K562 (cell line): ENCODE measurements at regions not wholly inside any gene's neighbourhood (a gene's known extent, or its start where the extent isn't known, plus 50 kb on each side); places are given as distances from the start of the nearest gene placed in this dataset.

Source experiments
- ATAC-seq: fragments of 200-7000 bp; cut with Tn5 transposase; 3 replicates; pipeline ENCODE4 v1.9.1; 2020; ENCODE audit warnings: moderate library complexity
- BruUV-seq: library from RNA; stranded (reverse); fragments of 400-500 nt; replicated peaks from 2 replicates; lab custom pipeline; 2021; lab: Mats Ljungman, UMichigan
- CTCF ChIA-PET: fragments of 300-600 bp; formaldehyde crosslinking; extraction: SDS; loops from one replicate; lab custom pipeline; 2021; ENCODE audit warnings: low intra/inter-chr PET ratio; lab: Yijun Ruan, JAX
- POLR2A ChIA-PET: fragments of 300-600, 350-650 bp; sonication (Branson Sonifier 250); formaldehyde crosslinking; extraction: SDS; loops from one replicate; lab custom pipeline; 2021; ENCODE audit warnings: antibody characterized with exemption, inconsistent platforms; lab: Yijun Ruan, JAX
- DNase-seq, 4 experiments: peaks; one replicate each; pipeline versions ENCODE4 v3.0.0 to v3.0.0-alpha.2; 2011 to 2018; ENCODE audit warnings: low spot score in 3 of 4, mixed read lengths in 3 of 4; ENCODE audit errors: extremely low read depth in 1 of 4
- FAIRE-seq: peaks from 2 replicates; lab custom pipeline; 2011; peaks lifted over from hg19 to GRCh38; lab: Jason Lieb, UNC
- H2AFZ ChIP-seq: 2 replicates; pipeline ENCODE4 v1.6.0; 2011; ENCODE audit warnings: low read depth, low read length, control low read depth, inconsistent platforms
- H3K27ac ChIP-seq: fragments of 200-600 bp; 3 replicates; pipeline ENCODE4 v1.8.0; 2011; ENCODE audit warnings: low read depth, mild to moderate bottlenecking, control low read depth, inconsistent platforms, low read length, moderate library complexity, mixed read lengths; ENCODE audit errors: extremely low read depth
- H3K27me3 ChIP-seq, 2 experiments: fragments of 300-600 bp in 1 of 2; 2 replicates in 1 of 2; 3 replicates in 1 of 2; pipeline versions ENCODE4 v1.6.0 to v1.8.0; 2011; ENCODE audit warnings: inconsistent platforms in 2 of 2, low read length in 2 of 2, mild to moderate bottlenecking in 1 of 2, mixed read lengths in 1 of 2, moderate library complexity in 1 of 2; ENCODE audit not compliant: control insufficient read depth in 2 of 2, insufficient read depth in 2 of 2
- H3K36me3 ChIP-seq: fragments of 300-600 bp; 3 replicates; pipeline ENCODE4 v1.8.0; 2011; ENCODE audit warnings: mild to moderate bottlenecking, low read length, inconsistent platforms; ENCODE audit not compliant: control insufficient read depth, insufficient read depth
- H3K4me1 ChIP-seq, 2 experiments: fragments of 200-600 bp in 1 of 2; replicated peaks in 1 of 2; 2 replicates in 1 of 2; 3 replicates in 1 of 2; pipeline versions ENCODE4 v1.5.1 to v1.8.0; 2011; ENCODE audit warnings: inconsistent platforms in 2 of 2, low read length in 2 of 2, mild to moderate bottlenecking in 1 of 2, mixed read lengths in 1 of 2, moderate library complexity in 1 of 2; ENCODE audit not compliant: control insufficient read depth in 2 of 2, insufficient read depth in 2 of 2
- H3K4me2 ChIP-seq: 2 replicates; pipeline ENCODE4 v1.6.1; 2011; ENCODE audit warnings: low read length, control low read depth, inconsistent platforms, mixed read lengths; ENCODE audit not compliant: insufficient read depth
- H3K4me3 ChIP-seq: fragments of 200-600 bp; sonication (generic), shearing (Covaris generic); 2 replicates; pipeline ENCODE4 v1.5.1; 2016; ENCODE audit warnings: control low read depth, inconsistent platforms
- H3K79me2 ChIP-seq: fragments of 200-600 bp; 3 replicates; pipeline ENCODE4 v1.8.0; 2011; ENCODE audit warnings: low read length, inconsistent platforms; ENCODE audit not compliant: control insufficient read depth, insufficient read depth
- H3K9ac ChIP-seq, 2 experiments: 2 replicates each; pipeline versions ENCODE4 v1.6.0 to v1.6.1; 2011; ENCODE audit warnings: low read depth in 2 of 2, low read length in 2 of 2, control low read depth in 1 of 2, inconsistent platforms in 1 of 2, mild to moderate bottlenecking in 1 of 2, mixed read lengths in 1 of 2; ENCODE audit not compliant: insufficient read depth in 1 of 2
- H3K9me1 ChIP-seq: one replicate; pipeline ENCODE4 v1.6.0; 2011; ENCODE audit warnings: inconsistent platforms, mild to moderate bottlenecking, low read length, moderate library complexity; ENCODE audit not compliant: control insufficient read depth, insufficient read depth
- H3K9me3 ChIP-seq: replicated peaks from 2 replicates; pipeline ENCODE4 v1.5.1; 2011; ENCODE audit warnings: low read depth, low read length, inconsistent platforms; ENCODE audit not compliant: control insufficient read depth, insufficient read depth
- H4K20me1 ChIP-seq: replicated peaks from 2 replicates; pipeline ENCODE4 v1.6.1; 2011; ENCODE audit warnings: low read length, inconsistent platforms, mixed read lengths; ENCODE audit not compliant: control insufficient read depth, insufficient read depth
- E4F1 ChIP-seq: fragments of 250-450 bp; sonication (Bioruptor Pico); IDR thresholded peaks from 2 replicates; pipeline ENCODE4 v1.5.0; 2021; ENCODE audit warnings: mild to moderate bottlenecking, borderline replicate concordance
- EWSR1 ChIP-seq: fragments of 450-650 bp; IDR thresholded peaks from 2 replicates; pipeline ENCODE4 v1.6.1; 2018; ENCODE audit warnings: borderline replicate concordance, mild to moderate bottlenecking, low read depth, moderate library complexity; ENCODE audit not compliant: partially characterized antibody
- GATAD2A ChIP-seq: fragments of 450-650 bp; IDR thresholded peaks from 2 replicates; pipeline ENCODE4 v1.6.1; 2017
- HDAC1 ChIP-seq, 2 experiments: fragments of 450-650 bp; IDR thresholded peaks; 2 replicates each; pipeline ENCODE4 v1.6.1; 2016 to 2017; ENCODE audit warnings: inconsistent platforms in 1 of 2, mild to moderate bottlenecking in 1 of 2, moderate library complexity in 1 of 2
- ILF3 ChIP-seq: fragments of 450-650 bp; IDR thresholded peaks from 2 replicates; pipeline ENCODE4 v1.6.1; 2018; ENCODE audit warnings: antibody characterized with exemption, mild to moderate bottlenecking, moderate library complexity, borderline replicate concordance
- STAT5A ChIP-seq: IDR thresholded peaks from 2 replicates; pipeline ENCODE4 v1.6.1; 2012; ENCODE audit warnings: low read length, inconsistent platforms, borderline replicate concordance
- ZNF707 ChIP-seq: fragments of 250-450 bp; sonication (Bioruptor Pico); conservative IDR thresholded peaks from 2 replicates; pipeline ENCODE4 v1.8.0; 2022; ENCODE audit warnings: inconsistent platforms, mild to moderate bottlenecking, moderate library complexity
- WGBS: fragments of 100-300 bp; shearing (Covaris generic); methylation state at CpG from one replicate; pipeline ENCODE4 v1.1.6; 2016; ENCODE audit warnings: low coverage, mixed read lengths; ENCODE audit not compliant: insufficient coverage; ENCODE audit errors: missing lambda C conversion rate; 5-methylcytosine and 5-hydroxymethylcytosine counted together
- in situ Hi-C: fragments of 300-500 bp; cut with MboI; formaldehyde crosslinking; loops from 4 replicates; pipeline ENCODE4 v1.15.0; 2018; ENCODE audit warnings: inconsistent platforms, mixed read lengths
- intact Hi-C: fragments of 100-400 bp; cut with micrococcal nuclease; formaldehyde crosslinking; loops from 2 replicates; pipeline ENCODE4 v1.14.2; 2022
- TF ChIP-seq, protein P1 (sequence below): sonication (generic); formaldehyde crosslinking; IDR thresholded peaks from 2 replicates; pipeline ENCODE4 v1.8.0; 2022; ENCODE audit warnings: mild to moderate bottlenecking, missing genetic modification reagents

DNA sequence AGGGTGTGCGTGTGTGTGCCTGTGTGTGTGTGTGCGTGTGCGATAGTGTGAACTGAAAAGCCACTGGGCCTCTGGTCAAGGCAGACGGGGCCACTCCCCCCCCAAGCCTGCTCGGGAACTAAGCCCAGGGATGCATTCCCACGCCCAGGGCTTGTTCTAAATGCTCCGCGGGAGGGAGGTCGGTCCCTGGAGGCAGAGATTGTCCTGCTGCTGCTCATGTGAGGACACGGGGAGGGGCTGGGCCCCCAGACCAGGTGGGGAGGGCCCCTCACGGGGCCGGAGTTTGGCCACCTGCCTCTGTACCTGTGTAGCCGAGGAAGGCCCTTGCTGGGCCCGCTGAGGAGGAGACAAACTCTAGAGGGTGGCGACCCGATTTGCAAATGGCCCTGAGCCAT is 93.9 kb downstream of the PDGFA start (continued):
- TF ChIP-seq ILF3: no peak
- TF ChIP-seq, protein P1, sequence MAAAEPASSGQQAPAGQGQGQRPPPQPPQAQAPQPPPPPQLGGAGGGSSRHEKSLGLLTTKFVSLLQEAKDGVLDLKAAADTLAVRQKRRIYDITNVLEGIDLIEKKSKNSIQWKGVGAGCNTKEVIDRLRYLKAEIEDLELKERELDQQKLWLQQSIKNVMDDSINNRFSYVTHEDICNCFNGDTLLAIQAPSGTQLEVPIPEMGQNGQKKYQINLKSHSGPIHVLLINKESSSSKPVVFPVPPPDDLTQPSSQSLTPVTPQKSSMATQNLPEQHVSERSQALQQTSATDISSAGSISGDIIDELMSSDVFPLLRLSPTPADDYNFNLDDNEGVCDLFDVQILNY (CRISPR knock-in tag): no peak
- no peak for TF ChIP-seq E4F1 (CRISPR knock-in tag)
- no peak for TF ChIP-seq GATAD2A
- TF ChIP-seq, all 486 proteins: peak for 0

- FAIRE-seq (no peak), DNase-seq (no peak), ATAC-seq (no peak)
- Histone ChIP-seq H3K79me2 (no peaks in the 10 kb centered on the region), H3K4me2 (no peak overlapping the region), H3K36me3 (no peaks in the 10 kb centered on the region), H3K4me1 (peaks cover 0 to 22% of the 10 kb centered on the region in 2 experiments; a peak in 2 of 5 replicates), H3K4me3 (no peak overlapping the region), H3K9ac (no peak overlapping the region), H4K20me1 (peaks cover 16% of the 10 kb centered on the region; the same call in 1 of the 2 replicates), H3K27me3 (peaks cover 44 to 94% of the 10 kb centered on the region in 2 experiments), H2AFZ (no peak overlapping the region), H3K9me1 (no peaks in the 10 kb centered on the region), H3K9me3 (no peaks in the 10 kb centered on the region), H3K27ac (no peak overlapping the region)
- intact Hi-C loops (no loop called here), in situ Hi-C loops (no loop called here)
- POLR2A ChIA-PET: interaction anchor here (0.6 to 0.9 kb wide), 2 partner anchors 15 to 185 kb away, joined by 3 read pairs; no protein-coding TSS in a partner anchor
- 0% methylated on average over 7 of the region's 12 CpGs for WGBS
- BruUV-seq: no TSS peak
- CTCF ChIA-PET: no interaction called here
- TF ChIP-seq EWSR1 (no peak), STAT5A (no peak), ZNF707 (CRISPR knock-in tag) (no peak), HDAC1 (IDR thresholded peaks at IDR 0.05) (no peak)
Observed at GRCh38 chr7:426510-426909, 93.1 kb downstream of the PDGFA start.
